ENCODE measurements at regions not wholly inside any gene's neighbourhood (a gene's known extent, or its start where the extent isn't known, plus 50 kb on each side); places are given as distances from the start of the nearest gene placed in this dataset.

- intact Hi-C loops (cut with DNase I), result no loop called here
- no peak for DNase-seq
- ATAC-seq (ENCODE audit: poor library complexity), result no peak
Observed at GRCh38 chr10:8532647-8533046, 478.2 kb downstream of the GATA3 start.

GRCh38 chr10:8533462-8533861 is 479.0 kb downstream of the GATA3 start:
- no peak for ATAC-seq (ENCODE audit: poor library complexity)
- DNase-seq, result no peak
- intact Hi-C loops (cut with DNase I), result no loop called here

- ATAC-seq (ENCODE audit: poor library complexity) (no peak), DNase-seq (no peak)
- intact Hi-C loops (cut with DNase I), result no loop called here
Observed at GRCh38 chr10:8534096-8534495, 479.6 kb downstream of the GATA3 start.

- ATAC-seq (ENCODE audit: poor library complexity), result no peak
- intact Hi-C loops (cut with DNase I), result no loop called here
- no peak for DNase-seq
Observed at GRCh38 chr10:8534891-8535290, 480.4 kb downstream of the GATA3 start.

GRCh38 chr10:8539056-8539455 is 484.6 kb downstream of the GATA3 start:
- intact Hi-C loops (cut with DNase I), result no loop called here
- DNase-seq, result no peak
- ATAC-seq (ENCODE audit: poor library complexity), result no peak

GRCh38 chr10:8543361-8544056 is 489.0 kb downstream of the GATA3 start:
- intact Hi-C loops (cut with DNase I), result no loop called here
- DNase-seq, result no peak
- ATAC-seq (ENCODE audit: poor library complexity), result no peak

GRCh38 chr10:8544057-8544380 is 489.5 kb downstream of the GATA3 start:
- intact Hi-C loops (cut with DNase I), result no loop called here
- ATAC-seq (ENCODE audit: poor library complexity), result no peak
- DNase-seq, result no peak

GRCh38 chr10:8544500-8544899 is 490.0 kb downstream of the GATA3 start:
- DNase-seq, result no peak
- intact Hi-C loops (cut with DNase I), result no loop called here
- no peak for ATAC-seq (ENCODE audit: poor library complexity)

GRCh38 chr10:8554574-8554973 is 500.1 kb downstream of the GATA3 start:
- no peak for DNase-seq
- intact Hi-C loops (cut with DNase I), result no loop called here
- ATAC-seq (ENCODE audit: poor library complexity), result no peak

- intact Hi-C loops (cut with DNase I), result no loop called here
- DNase-seq (no peak), ATAC-seq (ENCODE audit: poor library complexity) (no peak)
Observed at GRCh38 chr10:8556321-8556720, 501.8 kb downstream of the GATA3 start.

- intact Hi-C loops (cut with DNase I), result no loop called here
- DNase-seq (no peak), ATAC-seq (ENCODE audit: poor library complexity) (no peak)
Observed at GRCh38 chr10:8563478-8563877, 509.0 kb downstream of the GATA3 start.

- no peak for DNase-seq
- intact Hi-C loops (cut with DNase I), result no loop called here
Observed at GRCh38 chr10:8566737-8567136, 512.2 kb downstream of the GATA3 start.

GRCh38 chr10:8568401-8568800 is 513.9 kb downstream of the GATA3 start:
- ATAC-seq (ENCODE audit: poor library complexity), result no peak

More at GRCh38 chr10:8566737-8567136, 512.2 kb downstream of the GATA3 start:
- no peak for ATAC-seq (ENCODE audit: poor library complexity)

GRCh38 chr10:8575620-8576019 is 521.1 kb downstream of the GATA3 start:
- intact Hi-C loops (cut with DNase I), result no loop called here
- ATAC-seq (ENCODE audit: poor library complexity) (no peak), DNase-seq (no peak)

More at GRCh38 chr10:8568401-8568800, 513.9 kb downstream of the GATA3 start:
- DNase-seq, result no peak
- intact Hi-C loops (cut with DNase I), result no loop called here

- DNase-seq (no peak), ATAC-seq (ENCODE audit: poor library complexity) (no peak)
- intact Hi-C loops (cut with DNase I), result no loop called here
Observed at GRCh38 chr10:8576281-8576680, 521.8 kb downstream of the GATA3 start.

- no peak for ATAC-seq (ENCODE audit: poor library complexity)
- intact Hi-C loops (cut with DNase I), result no loop called here
- no peak for DNase-seq
Observed at GRCh38 chr10:8576911-8577310, 522.4 kb downstream of the GATA3 start.

GRCh38 chr10:8577686-8578085 is 523.2 kb downstream of the GATA3 start:
- DNase-seq (no peak), ATAC-seq (ENCODE audit: poor library complexity) (no peak)
- intact Hi-C loops (cut with DNase I), result no loop called here

GRCh38 chr10:8581521-8582225 is 527.2 kb downstream of the GATA3 start:
- DNase-seq, result no peak

GRCh38 chr10:8583096-8583495 is 528.6 kb downstream of the GATA3 start:
- DNase-seq, result no peak

More at GRCh38 chr10:8581521-8582225, 527.2 kb downstream of the GATA3 start:
- no peak for ATAC-seq (ENCODE audit: poor library complexity)
- intact Hi-C loops (cut with DNase I), result no loop called here

GRCh38 chr10:8584666-8585065 is 530.2 kb downstream of the GATA3 start:
- DNase-seq (no peak), ATAC-seq (ENCODE audit: poor library complexity) (no peak)
- intact Hi-C loops (cut with DNase I), result no loop called here

More at GRCh38 chr10:8583096-8583495, 528.6 kb downstream of the GATA3 start:
- intact Hi-C loops (cut with DNase I), result no loop called here
- no peak for ATAC-seq (ENCODE audit: poor library complexity)
